OCI-LY1 (cell line): ENCODE measurements at regions not wholly inside any gene's neighbourhood (a gene's known extent, or its start where the extent isn't known, plus 50 kb on each side); places are given as distances from the start of the nearest gene placed in this dataset.

Experiments used
- H2AFZ ChIP-seq: fragments of 200-600 bp; sonication (generic), shearing (Covaris generic); 2 replicates; pipeline ENCODE4 v1.6.0; 2014; ENCODE audit warnings: antibody characterized with exemption, mild to moderate bottlenecking, low read length
- H3F3A ChIP-seq: fragments of 200-600 bp; sonication (generic), shearing (Covaris generic); 2 replicates; pipeline ENCODE4 v1.6.0; 2014; ENCODE audit warnings: mild to moderate bottlenecking, antibody characterized with exemption, low read length, moderate library complexity; ENCODE audit not compliant: insufficient read depth
- H3K27ac ChIP-seq: fragments of 200-600 bp; sonication (generic); 2 replicates; pipeline ENCODE4 v1.5.1; 2014; ENCODE audit warnings: low read length, mixed run types, mild to moderate bottlenecking, low read depth; ENCODE audit not compliant: poor library complexity, severe bottlenecking
- H3K27me3 ChIP-seq: fragments of 200-600 bp; sonication (generic); 2 replicates; pipeline ENCODE4 v1.6.0; 2014; ENCODE audit warnings: antibody characterized with exemption, mild to moderate bottlenecking, low read length, moderate library complexity; ENCODE audit not compliant: insufficient read depth
- H3K36me3 ChIP-seq: fragments of 200-600 bp; sonication (generic); 2 replicates; pipeline ENCODE4 v1.6.1; 2014; ENCODE audit warnings: mild to moderate bottlenecking, antibody characterized with exemption, low read length, moderate library complexity, mixed read lengths; ENCODE audit not compliant: insufficient read depth
- H3K4me1 ChIP-seq: fragments of 200-600 bp; sonication (generic); 2 replicates; pipeline ENCODE4 v1.5.1; 2014; ENCODE audit warnings: mild to moderate bottlenecking, low read length, moderate library complexity; ENCODE audit not compliant: insufficient read depth, severe bottlenecking
- H3K4me2 ChIP-seq: fragments of 200-600 bp; sonication (generic), shearing (Covaris generic); 2 replicates; pipeline ENCODE4 v1.6.1; 2014; ENCODE audit warnings: low read length
- H3K4me3 ChIP-seq: fragments of 200-600 bp; sonication (generic); 2 replicates; pipeline ENCODE4 v1.5.1; 2014; ENCODE audit warnings: low read length, low read depth, mild to moderate bottlenecking, mixed read lengths; ENCODE audit not compliant: poor library complexity, severe bottlenecking
- H3K79me2 ChIP-seq: fragments of 200-600 bp; shearing (Covaris generic); 2 replicates; pipeline ENCODE4 v1.6.1; 2016; ENCODE audit warnings: mixed run types, low read length, mixed read lengths; ENCODE audit not compliant: insufficient read depth
- H3K9ac ChIP-seq: fragments of 200-600 bp; sonication (generic), shearing (Covaris generic); 2 replicates; pipeline ENCODE4 v1.6.1; 2014; ENCODE audit warnings: mild to moderate bottlenecking, low read length, mixed read lengths
- H3K9me2 ChIP-seq: fragments of 200-600 bp; sonication (generic), shearing (Covaris generic); 2 replicates; pipeline ENCODE4 v1.6.1; 2014; ENCODE audit warnings: low read depth, mild to moderate bottlenecking, low read length, mixed read lengths
- H3K9me3 ChIP-seq: fragments of 200-600 bp; shearing (Covaris generic); 2 replicates; pipeline ENCODE4 v1.6.1; 2014; ENCODE audit warnings: low read length, mixed read lengths
- H4K20me1 ChIP-seq: fragments of 200-600 bp; sonication (generic), shearing (Covaris generic); 2 replicates; pipeline ENCODE4 v1.6.0; 2016; ENCODE audit warnings: mild to moderate bottlenecking, low read length; ENCODE audit not compliant: insufficient read depth
- CTCF ChIP-seq: fragments of 200-600 bp; sonication (generic), shearing (Covaris generic); IDR thresholded peaks from 2 replicates; pipeline ENCODE4 v1.5.1; 2017; ENCODE audit warnings: mild to moderate bottlenecking, antibody characterized with exemption, low read length, moderate library complexity, mixed read lengths
- EZH2 ChIP-seq: fragments of 200-600 bp; sonication (generic), shearing (Covaris generic); IDR thresholded peaks from 2 replicates; pipeline ENCODE4 v1.8.0; 2017; ENCODE audit warnings: borderline replicate concordance, mixed run types, mild to moderate bottlenecking, antibody characterized with exemption, low read length, moderate library complexity, mixed read lengths

GRCh38 chr17:6191405-6192324 lies 121.5 kb downstream of the WSCD1 start:
- Histone ChIP-seq H3K36me3 (no peaks in the 10 kb centered on the region), H3K9ac (no peak overlapping the region), H2AFZ (no peak overlapping the region), H3K4me1 (no peaks in the 10 kb centered on the region), H3K27me3 (no peaks in the 10 kb centered on the region), H3K9me2 (no peaks in the 10 kb centered on the region), H3K9me3 (no peaks in the 10 kb centered on the region), H3K27ac (no peak overlapping the region), H3K79me2 (no peaks in the 10 kb centered on the region), H3F3A (no peaks in the 10 kb centered on the region), H3K4me3 (no peak overlapping the region), H3K4me2 (no peak overlapping the region), H4K20me1 (no peaks in the 10 kb centered on the region)
- TF ChIP-seq CTCF (no peak), EZH2 (no peak)

- no peak overlapping the region for H2AFZ ChIP-seq
- no peaks in the 10 kb centered on the region for H3F3A ChIP-seq
- TF ChIP-seq CTCF (no peak), EZH2 (no peak)
- no peaks in the 10 kb centered on the region for H3K4me1 ChIP-seq
- no peak overlapping the region for H3K4me2 ChIP-seq
- H3K36me3 ChIP-seq = no peaks in the 10 kb centered on the region
- H3K9me2 ChIP-seq = no peaks in the 10 kb centered on the region
- no peaks in the 10 kb centered on the region for H4K20me1 ChIP-seq
- H3K79me2 ChIP-seq = no peaks in the 10 kb centered on the region
- H3K9ac ChIP-seq = no peak overlapping the region
- no peaks in the 10 kb centered on the region for H3K27me3 ChIP-seq
- no peak overlapping the region for H3K4me3 ChIP-seq
- no peaks in the 10 kb centered on the region for H3K9me3 ChIP-seq
- no peak overlapping the region for H3K27ac ChIP-seq
Measured at GRCh38 chr17:6187836-6188235, 117.7 kb downstream of the WSCD1 start.

GRCh38 chr17:6186998-6187397 lies 116.8 kb downstream of the WSCD1 start:
- TF ChIP-seq EZH2 = no peak
- TF ChIP-seq CTCF = no peak

More at GRCh38 chr17:6186998-6187397, 116.8 kb downstream of the WSCD1 start:
- H3K9ac ChIP-seq = no peak overlapping the region
- H3K4me1 ChIP-seq = no peaks in the 10 kb centered on the region
- H3K36me3 ChIP-seq = no peaks in the 10 kb centered on the region
- no peaks in the 10 kb centered on the region for H3K9me3 ChIP-seq
- H2AFZ ChIP-seq = no peak overlapping the region
- no peaks in the 10 kb centered on the region for H3K27me3 ChIP-seq
- H3K9me2 ChIP-seq = no peaks in the 10 kb centered on the region
- H3K79me2 ChIP-seq = no peaks in the 10 kb centered on the region
- H3K27ac ChIP-seq = no peak overlapping the region
- H3K4me3 ChIP-seq = no peak overlapping the region
- no peak overlapping the region for H3K4me2 ChIP-seq
- no peaks in the 10 kb centered on the region for H4K20me1 ChIP-seq
- H3F3A ChIP-seq = no peaks in the 10 kb centered on the region
